ENCODE measurements at regions not wholly inside any gene's neighbourhood (a gene's known extent, or its start where the extent isn't known, plus 50 kb on each side); places are given as distances from the start of the nearest gene placed in this dataset.

- DNase-seq (ENCODE audit: low read depth in 2 of 2), result no peak
Measured at GRCh38 chr18:41829647-41830516, 125.2 kb upstream of the PIK3C3 start.

GRCh38 chr18:41828137-41828536 lies 126.9 kb upstream of the PIK3C3 start:
- DNase-seq (ENCODE audit: low read depth in 2 of 2), result no peak

GRCh38 chr18:41820784-41821183 lies 134.2 kb upstream of the PIK3C3 start:
- no peak for DNase-seq (ENCODE audit: low read depth in 2 of 2)

- DNase-seq (ENCODE audit: low read depth in 2 of 2), result no peak
Measured at GRCh38 chr18:41818381-41819355, 136.4 kb upstream of the PIK3C3 start.

GRCh38 chr18:41814651-41815050 lies 140.4 kb upstream of the PIK3C3 start:
- DNase-seq (ENCODE audit: low read depth in 2 of 2), result no peak

- no peak for DNase-seq (ENCODE audit: low read depth in 2 of 2)
Measured at GRCh38 chr18:41809652-41810051, 145.4 kb upstream of the PIK3C3 start.

GRCh38 chr18:41805341-41805740 lies 149.7 kb upstream of the PIK3C3 start:
- no peak for DNase-seq (ENCODE audit: low read depth in 2 of 2)

GRCh38 chr18:41798879-41799278 lies 156.2 kb upstream of the PIK3C3 start:
- no peak for DNase-seq (ENCODE audit: low read depth in 2 of 2)

- no peak for DNase-seq (ENCODE audit: low read depth in 2 of 2)
Measured at GRCh38 chr18:41790687-41791086, 164.3 kb upstream of the PIK3C3 start.

- DNase-seq (ENCODE audit: low read depth in 2 of 2), result no peak
Measured at GRCh38 chr18:41789001-41789400, 166.0 kb upstream of the PIK3C3 start.

GRCh38 chr18:41783879-41784278 lies 171.2 kb upstream of the PIK3C3 start:
- no peak for DNase-seq (ENCODE audit: low read depth in 2 of 2)

GRCh38 chr18:41783065-41783818 lies 171.8 kb upstream of the PIK3C3 start:
- no peak for DNase-seq (ENCODE audit: low read depth in 2 of 2)

- no peak for DNase-seq (ENCODE audit: low read depth in 2 of 2)
Measured at GRCh38 chr18:41771973-41772372, 183.1 kb upstream of the PIK3C3 start.

GRCh38 chr18:41769265-41769664 lies 185.8 kb upstream of the PIK3C3 start:
- no peak for DNase-seq (ENCODE audit: low read depth in 2 of 2)

GRCh38 chr18:41768467-41768866 lies 186.6 kb upstream of the PIK3C3 start:
- no peak for DNase-seq (ENCODE audit: low read depth in 2 of 2)

- DNase-seq (ENCODE audit: low read depth in 2 of 2), result no peak
Measured at GRCh38 chr18:41767960-41768359, 187.1 kb upstream of the PIK3C3 start.

GRCh38 chr18:41765460-41765859 lies 189.6 kb upstream of the PIK3C3 start:
- no peak for DNase-seq (ENCODE audit: low read depth in 2 of 2)

- no peak for DNase-seq (ENCODE audit: low read depth in 2 of 2)
Measured at GRCh38 chr18:41763361-41763760, 191.7 kb upstream of the PIK3C3 start.

GRCh38 chr18:41761333-41762018 lies 193.6 kb upstream of the PIK3C3 start:
- no peak for DNase-seq (ENCODE audit: low read depth in 2 of 2)

GRCh38 chr18:41758534-41758933 lies 196.5 kb upstream of the PIK3C3 start:
- DNase-seq (ENCODE audit: low read depth in 2 of 2), result no peak

GRCh38 chr18:41756141-41756540 lies 198.9 kb upstream of the PIK3C3 start:
- DNase-seq (ENCODE audit: low read depth in 2 of 2), result no peak

Data from stimulated activated CD4-positive, alpha-beta T cell treated with anti-CD3 and anti-CD28 coated beads, Interleukin-1b, Interleukin-23, amount 100 ng/mL, for 4 hours (primary cell).